ENCODE measurements at regions not wholly inside any gene's neighbourhood (a gene's known extent, or its start where the extent isn't known, plus 50 kb on each side); places are given as distances from the start of the nearest gene placed in this dataset.

DNA sequence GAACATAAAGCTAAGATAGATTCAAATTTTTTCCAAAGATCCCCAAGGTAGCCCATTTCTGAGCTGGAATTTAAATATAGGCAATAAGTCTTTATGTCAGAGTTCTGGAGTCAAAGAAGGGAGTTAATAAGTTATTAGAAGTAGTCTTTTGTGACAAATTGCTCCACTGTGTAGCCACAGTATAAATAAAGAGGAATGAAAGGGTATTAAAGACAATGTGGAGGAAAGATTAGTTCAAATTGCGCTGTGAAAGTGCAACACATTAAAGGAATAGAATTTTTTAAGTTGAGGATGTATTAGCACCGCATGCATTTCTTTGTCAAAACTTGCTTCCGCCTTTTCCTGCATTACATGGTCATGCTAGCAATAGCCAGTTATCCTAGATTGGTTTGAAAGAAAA lies 666.6 kb upstream of the CCDC54 start:
- POLR2A ChIA-PET: no interaction called here
- Histone ChIP-seq H3K36me3 (ENCODE audit: control insufficient read depth in 4 of 4, insufficient read depth in 4 of 4, low read length in 3 of 4) (no peaks in the 10 kb centered on the region), H3K27ac (ENCODE audit: insufficient read depth in 1 of 2, low read depth in 1 of 2, low read length in 2 of 2, poor library complexity in 1 of 2, severe bottlenecking in 2 of 2) (no peak overlapping the region), H3K4me3 (ENCODE audit: control insufficient read depth in 1 of 7, extremely low read depth in 1 of 7, insufficient read depth in 4 of 7, low read depth in 2 of 7, low read length in 6 of 7) (no peak overlapping the region), H3K9me3 (ENCODE audit: control extremely low read depth in 1 of 5, control insufficient read depth in 4 of 5, insufficient read depth in 2 of 5, low read depth in 1 of 5, low read length in 4 of 5) (no peaks in the 10 kb centered on the region), H3K27me3 (replicated peaks in 2 of 5; ENCODE audit: control insufficient read depth in 4 of 5, insufficient read depth in 5 of 5, low read length in 4 of 5) (no peaks in the 10 kb centered on the region), H3K4me1 (ENCODE audit: control extremely low read depth in 1 of 4, control insufficient read depth in 4 of 4, insufficient read depth in 4 of 4, low read length in 3 of 4) (no peaks in the 10 kb centered on the region)
- no peak for DNase-seq
- CTCF ChIA-PET: no interaction called here
- 90% methylated on average over 3 of the region's 3 CpGs for WGBS (ENCODE audit: insufficient coverage)

- Histone ChIP-seq H3K9me3 (ENCODE audit: control extremely low read depth in 1 of 5, control insufficient read depth in 4 of 5, insufficient read depth in 2 of 5, low read depth in 1 of 5, low read length in 4 of 5) (no peaks in the 10 kb centered on the region), H3K36me3 (ENCODE audit: control insufficient read depth in 4 of 4, insufficient read depth in 4 of 4, low read length in 3 of 4) (no peaks in the 10 kb centered on the region), H3K4me3 (ENCODE audit: control insufficient read depth in 1 of 7, extremely low read depth in 1 of 7, insufficient read depth in 4 of 7, low read depth in 2 of 7, low read length in 6 of 7) (no peak overlapping the region), H3K27ac (ENCODE audit: insufficient read depth in 1 of 2, low read depth in 1 of 2, low read length in 2 of 2, poor library complexity in 1 of 2, severe bottlenecking in 2 of 2) (no peak overlapping the region), H3K4me1 (ENCODE audit: control extremely low read depth in 1 of 4, control insufficient read depth in 4 of 4, insufficient read depth in 4 of 4, low read length in 3 of 4) (no peaks in the 10 kb centered on the region), H3K27me3 (replicated peaks in 2 of 5; ENCODE audit: control insufficient read depth in 4 of 5, insufficient read depth in 5 of 5, low read length in 4 of 5) (no peaks in the 10 kb centered on the region)
- POLR2A ChIA-PET: no interaction called here
- peak in 1 of 3 donors; percentile 3 for DNase-seq
- CTCF ChIA-PET: no interaction called here
- WGBS (ENCODE audit: insufficient coverage): no CpG with 5 or more reads among the region's 1 CpG
These were observed 665.6 kb upstream of the CCDC54 start for GRCh38 chr3:106711650-106712049.

- POLR2A ChIA-PET: no interaction called here
- Histone ChIP-seq H3K9me3 (ENCODE audit: control extremely low read depth in 1 of 5, control insufficient read depth in 4 of 5, insufficient read depth in 2 of 5, low read depth in 1 of 5, low read length in 4 of 5) (no peaks in the 10 kb centered on the region), H3K36me3 (ENCODE audit: control insufficient read depth in 4 of 4, insufficient read depth in 4 of 4, low read length in 3 of 4) (no peaks in the 10 kb centered on the region), H3K27me3 (replicated peaks in 2 of 5; ENCODE audit: control insufficient read depth in 4 of 5, insufficient read depth in 5 of 5, low read length in 4 of 5) (no peaks in the 10 kb centered on the region), H3K27ac (ENCODE audit: insufficient read depth in 1 of 2, low read depth in 1 of 2, low read length in 2 of 2, poor library complexity in 1 of 2, severe bottlenecking in 2 of 2) (no peak overlapping the region), H3K4me3 (ENCODE audit: control insufficient read depth in 1 of 7, extremely low read depth in 1 of 7, insufficient read depth in 4 of 7, low read depth in 2 of 7, low read length in 6 of 7) (no peak overlapping the region), H3K4me1 (ENCODE audit: control extremely low read depth in 1 of 4, control insufficient read depth in 4 of 4, insufficient read depth in 4 of 4, low read length in 3 of 4) (no peaks in the 10 kb centered on the region)
- CTCF ChIA-PET: no interaction called here
- no peak for DNase-seq
These were observed 662.8 kb upstream of the CCDC54 start for GRCh38 chr3:106714400-106714799.

DNA sequence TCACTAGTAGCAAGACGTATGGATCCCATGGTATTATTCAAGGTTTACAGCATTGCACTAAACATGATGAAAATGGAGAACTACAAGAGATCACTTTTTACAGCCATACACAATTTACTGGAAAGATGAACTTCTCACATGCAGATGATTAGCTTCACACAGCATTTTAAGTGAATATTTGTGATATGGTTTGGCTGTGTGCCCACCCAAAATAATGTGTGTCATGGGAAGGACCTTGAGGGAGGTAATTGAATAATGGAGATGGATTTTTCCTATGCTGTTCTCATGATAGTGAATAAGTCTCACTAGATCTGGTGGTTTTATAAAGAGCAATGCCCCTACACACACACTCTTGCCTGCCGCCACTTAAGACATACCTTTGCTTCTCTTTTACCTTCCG lies 662.0 kb upstream of the CCDC54 start:
- no peaks in the 10 kb centered on the region for H3K4me1 ChIP-seq (ENCODE audit: control extremely low read depth in 1 of 4, control insufficient read depth in 4 of 4, insufficient read depth in 4 of 4, low read length in 3 of 4)
- DNase-seq: no peak
- no peaks in the 10 kb centered on the region for H3K27me3 ChIP-seq (replicated peaks in 2 of 5; ENCODE audit: control insufficient read depth in 4 of 5, insufficient read depth in 5 of 5, low read length in 4 of 5)
- H3K36me3 ChIP-seq (ENCODE audit: control insufficient read depth in 4 of 4, insufficient read depth in 4 of 4, low read length in 3 of 4): no peaks in the 10 kb centered on the region
- ChIA-PET CTCF (no interaction called here), POLR2A (no interaction called here)
- H3K9me3 ChIP-seq (ENCODE audit: control extremely low read depth in 1 of 5, control insufficient read depth in 4 of 5, insufficient read depth in 2 of 5, low read depth in 1 of 5, low read length in 4 of 5): no peaks in the 10 kb centered on the region
- no peak overlapping the region for H3K27ac ChIP-seq (ENCODE audit: insufficient read depth in 1 of 2, low read depth in 1 of 2, low read length in 2 of 2, poor library complexity in 1 of 2, severe bottlenecking in 2 of 2)
- no peak overlapping the region for H3K4me3 ChIP-seq (ENCODE audit: control insufficient read depth in 1 of 7, extremely low read depth in 1 of 7, insufficient read depth in 4 of 7, low read depth in 2 of 7, low read length in 6 of 7)
- 100% methylated on average over 2 of the region's 3 CpGs for WGBS (ENCODE audit: insufficient coverage)

- Histone ChIP-seq H3K4me3 (ENCODE audit: control insufficient read depth in 1 of 7, extremely low read depth in 1 of 7, insufficient read depth in 4 of 7, low read depth in 2 of 7, low read length in 6 of 7) (no peak overlapping the region), H3K36me3 (ENCODE audit: control insufficient read depth in 4 of 4, insufficient read depth in 4 of 4, low read length in 3 of 4) (no peaks in the 10 kb centered on the region), H3K27ac (ENCODE audit: insufficient read depth in 1 of 2, low read depth in 1 of 2, low read length in 2 of 2, poor library complexity in 1 of 2, severe bottlenecking in 2 of 2) (no peak overlapping the region), H3K4me1 (ENCODE audit: control extremely low read depth in 1 of 4, control insufficient read depth in 4 of 4, insufficient read depth in 4 of 4, low read length in 3 of 4) (no peaks in the 10 kb centered on the region), H3K9me3 (ENCODE audit: control extremely low read depth in 1 of 5, control insufficient read depth in 4 of 5, insufficient read depth in 2 of 5, low read depth in 1 of 5, low read length in 4 of 5) (no peaks in the 10 kb centered on the region), H3K27me3 (replicated peaks in 2 of 5; ENCODE audit: control insufficient read depth in 4 of 5, insufficient read depth in 5 of 5, low read length in 4 of 5) (no peaks in the 10 kb centered on the region)
- no CpG with 5 or more reads among the region's 1 CpG for WGBS (ENCODE audit: insufficient coverage)
- no peak for DNase-seq
- POLR2A ChIA-PET: no interaction called here
- CTCF ChIA-PET: no interaction called here
These were observed 660.0 kb upstream of the CCDC54 start for GRCh38 chr3:106717178-106717780.

DNA sequence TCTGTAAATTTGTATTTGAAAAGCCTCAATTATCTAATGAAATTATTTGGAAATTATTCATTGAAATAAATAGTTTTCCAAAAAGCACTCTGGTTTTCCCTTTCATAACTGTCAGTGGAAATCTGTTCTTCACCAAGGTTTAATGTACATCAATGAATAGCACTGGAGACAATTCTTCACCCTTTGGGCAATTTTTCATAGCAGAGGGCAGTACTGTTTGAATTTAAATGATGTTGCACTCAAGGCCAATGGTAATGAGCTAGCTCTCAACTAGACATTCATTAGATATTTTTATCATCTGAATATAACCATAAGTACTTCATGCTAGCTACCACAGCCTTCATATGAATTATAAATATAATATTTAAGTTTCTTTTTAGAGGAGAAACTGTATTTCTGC lies 658.2 kb upstream of the CCDC54 start:
- Histone ChIP-seq H3K36me3 (ENCODE audit: control insufficient read depth in 4 of 4, insufficient read depth in 4 of 4, low read length in 3 of 4) (no peaks in the 10 kb centered on the region), H3K9me3 (ENCODE audit: control extremely low read depth in 1 of 5, control insufficient read depth in 4 of 5, insufficient read depth in 2 of 5, low read depth in 1 of 5, low read length in 4 of 5) (no peaks in the 10 kb centered on the region), H3K4me1 (ENCODE audit: control extremely low read depth in 1 of 4, control insufficient read depth in 4 of 4, insufficient read depth in 4 of 4, low read length in 3 of 4) (no peaks in the 10 kb centered on the region), H3K4me3 (ENCODE audit: control insufficient read depth in 1 of 7, extremely low read depth in 1 of 7, insufficient read depth in 4 of 7, low read depth in 2 of 7, low read length in 6 of 7) (no peak overlapping the region), H3K27ac (ENCODE audit: insufficient read depth in 1 of 2, low read depth in 1 of 2, low read length in 2 of 2, poor library complexity in 1 of 2, severe bottlenecking in 2 of 2) (no peak overlapping the region), H3K27me3 (replicated peaks in 2 of 5; ENCODE audit: control insufficient read depth in 4 of 5, insufficient read depth in 5 of 5, low read length in 4 of 5) (no peaks in the 10 kb centered on the region)
- CTCF ChIA-PET: no interaction called here
- no peak for DNase-seq
- POLR2A ChIA-PET: no interaction called here

GRCh38 chr3:106719583-106719982 lies 657.7 kb upstream of the CCDC54 start:
- H3K4me3 ChIP-seq (ENCODE audit: control insufficient read depth in 1 of 7, extremely low read depth in 1 of 7, insufficient read depth in 4 of 7, low read depth in 2 of 7, low read length in 6 of 7): no peak overlapping the region

More at GRCh38 chr3:106719583-106719982, 657.7 kb upstream of the CCDC54 start:
- H3K27me3 ChIP-seq (replicated peaks in 2 of 5; ENCODE audit: control insufficient read depth in 4 of 5, insufficient read depth in 5 of 5, low read length in 4 of 5): no peaks in the 10 kb centered on the region
- 80% methylated on average over 1 of the region's 2 CpGs for WGBS (ENCODE audit: insufficient coverage)
- no peaks in the 10 kb centered on the region for H3K4me1 ChIP-seq (ENCODE audit: control extremely low read depth in 1 of 4, control insufficient read depth in 4 of 4, insufficient read depth in 4 of 4, low read length in 3 of 4)
- H3K36me3 ChIP-seq (ENCODE audit: control insufficient read depth in 4 of 4, insufficient read depth in 4 of 4, low read length in 3 of 4): no peaks in the 10 kb centered on the region
- ChIA-PET POLR2A (no interaction called here), CTCF (no interaction called here)
- H3K27ac ChIP-seq (ENCODE audit: insufficient read depth in 1 of 2, low read depth in 1 of 2, low read length in 2 of 2, poor library complexity in 1 of 2, severe bottlenecking in 2 of 2): no peak overlapping the region
- DNase-seq: no peak
- no peaks in the 10 kb centered on the region for H3K9me3 ChIP-seq (ENCODE audit: control extremely low read depth in 1 of 5, control insufficient read depth in 4 of 5, insufficient read depth in 2 of 5, low read depth in 1 of 5, low read length in 4 of 5)

Measured in common myeloid progenitor, CD34-positive (primary cell).